ENCODE measurements at regions not wholly inside any gene's neighbourhood (a gene's known extent, or its start where the extent isn't known, plus 50 kb on each side); places are given as distances from the start of the nearest gene placed in this dataset.
"Not testable (repeated sequence)": the region's sequence is repeated elsewhere in the genome, so short reads cannot be mapped to it uniquely, and the experiment has no call there.

- no peak for TF ChIP-seq CTCF (conservative IDR thresholded peaks at IDR 0.05; ENCODE audit: low read depth, low read length)
- peak; percentile 38 for DNase-seq (ENCODE audit: low read depth)
- no peak overlapping the region for H3K4me3 ChIP-seq (ENCODE audit: low read depth, low read length)
Observed at GRCh38 chr12:97639702-97640101, 177.1 kb downstream of the RMST start.

- no peak overlapping the region for H3K4me3 ChIP-seq (ENCODE audit: low read depth, low read length)
- TF ChIP-seq CTCF (conservative IDR thresholded peaks at IDR 0.05; ENCODE audit: low read depth, low read length), result no peak
- no peak for DNase-seq (ENCODE audit: low read depth)
Observed at GRCh38 chr12:97640826-97641225, 178.2 kb downstream of the RMST start.

GRCh38 chr12:97642911-97643310, 180.3 kb downstream of the RMST start:
- DNase-seq (ENCODE audit: low read depth), result no peak
- no peak for TF ChIP-seq CTCF (conservative IDR thresholded peaks at IDR 0.05; ENCODE audit: low read depth, low read length)

GRCh38 chr12:97643924-97644323, 181.3 kb downstream of the RMST start:
- TF ChIP-seq CTCF (conservative IDR thresholded peaks at IDR 0.05; ENCODE audit: low read depth, low read length), result no peak
- no peak for DNase-seq (ENCODE audit: low read depth)
- no peak overlapping the region for H3K4me3 ChIP-seq (ENCODE audit: low read depth, low read length)

More at GRCh38 chr12:97642911-97643310, 180.3 kb downstream of the RMST start:
- no peak overlapping the region for H3K4me3 ChIP-seq (ENCODE audit: low read depth, low read length)

GRCh38 chr12:97645726-97646125, 183.1 kb downstream of the RMST start:
- DNase-seq (ENCODE audit: low read depth), result no peak
- no peak overlapping the region for H3K4me3 ChIP-seq (ENCODE audit: low read depth, low read length)
- no peak for TF ChIP-seq CTCF (conservative IDR thresholded peaks at IDR 0.05; ENCODE audit: low read depth, low read length)

GRCh38 chr12:97647142-97647541, 184.5 kb downstream of the RMST start:
- TF ChIP-seq CTCF (conservative IDR thresholded peaks at IDR 0.05; ENCODE audit: low read depth, low read length), result no peak
- H3K4me3 ChIP-seq (ENCODE audit: low read depth, low read length), result no peak overlapping the region
- DNase-seq (ENCODE audit: low read depth), result no peak

GRCh38 chr12:97650242-97650641, 187.6 kb downstream of the RMST start:
- TF ChIP-seq CTCF (conservative IDR thresholded peaks at IDR 0.05; ENCODE audit: low read depth, low read length), result no peak
- H3K4me3 ChIP-seq (ENCODE audit: low read depth, low read length), result no peak overlapping the region
- DNase-seq (ENCODE audit: low read depth), result no peak

GRCh38 chr12:97656548-97656947, 193.9 kb downstream of the RMST start:
- H3K4me3 ChIP-seq (ENCODE audit: low read depth, low read length); DNase-seq (ENCODE audit: low read depth): not testable (repeated sequence)

Data from epithelial cell of proximal tubule (primary cell).